Keratinocyte (primary cell): ENCODE measurements at regions not wholly inside any gene's neighbourhood (a gene's known extent, or its start where the extent isn't known, plus 50 kb on each side); places are given as distances from the start of the nearest gene placed in this dataset.

Source experiments
- DNase-seq: peaks from one replicate; pipeline ENCODE4 v3.0.0-alpha.2; 2011; ENCODE audit warnings: low read depth, missing footprints, low spot score
- FAIRE-seq: peaks from 2 replicates; lab custom pipeline; 2011; peaks lifted over from hg19 to GRCh38; lab: Jason Lieb, UNC
- H2AFZ ChIP-seq: 2 replicates; pipeline ENCODE4 v1.6.0; 2012; ENCODE audit warnings: low read length, control low read depth, inconsistent platforms; ENCODE audit not compliant: control insufficient read depth
- H3K27ac ChIP-seq: 2 replicates; pipeline ENCODE4 v1.5.1; 2011; ENCODE audit warnings: low read length; ENCODE audit not compliant: control insufficient read depth, insufficient read depth
- H3K27me3 ChIP-seq: 3 replicates; pipeline ENCODE4 v1.6.0; 2011; ENCODE audit warnings: low read length; ENCODE audit not compliant: control insufficient read depth, insufficient read depth; ENCODE audit errors: extremely low read depth
- H3K36me3 ChIP-seq, 2 experiments: 2 replicates in 1 of 2; 3 replicates in 1 of 2; pipeline ENCODE4 v1.5.1; 2011; ENCODE audit warnings: low read length in 2 of 2, mild to moderate bottlenecking in 1 of 2; ENCODE audit not compliant: control insufficient read depth in 2 of 2, insufficient read depth in 2 of 2; ENCODE audit errors: extremely low read depth in 1 of 2
- H3K4me1 ChIP-seq: 3 replicates; pipeline ENCODE4 v1.5.1; 2011; ENCODE audit warnings: low read length; ENCODE audit not compliant: control insufficient read depth, insufficient read depth; ENCODE audit errors: extremely low read depth
- H3K4me2 ChIP-seq: 3 replicates; pipeline ENCODE4 v1.6.0; 2011; ENCODE audit warnings: low read depth, low read length; ENCODE audit not compliant: control insufficient read depth, insufficient read depth; ENCODE audit errors: extremely low read depth
- H3K4me3 ChIP-seq, 3 experiments: fragments of 200-600 bp in 1 of 3; sonication (generic) in 1 of 3; 2 replicates in 2 of 3; 3 replicates in 1 of 3; pipeline ENCODE4 v1.5.1; 2011 to 2016; ENCODE audit warnings: low read length in 3 of 3, mild to moderate bottlenecking in 3 of 3, control low read depth in 2 of 3, inconsistent platforms in 1 of 3, low read depth in 1 of 3, mixed read lengths in 1 of 3, mixed run types in 1 of 3, moderate library complexity in 1 of 3; ENCODE audit not compliant: control insufficient read depth in 2 of 3, insufficient read depth in 2 of 3; ENCODE audit errors: extremely low read depth in 1 of 3
- H3K79me2 ChIP-seq: 2 replicates; pipeline ENCODE4 v1.6.0; 2012; ENCODE audit warnings: low read length; ENCODE audit not compliant: control insufficient read depth, insufficient read depth
- H3K9ac ChIP-seq: 3 replicates; pipeline ENCODE4 v1.6.0; 2011; ENCODE audit warnings: low read length; ENCODE audit not compliant: control insufficient read depth, insufficient read depth; ENCODE audit errors: extremely low read depth
- H3K9me1 ChIP-seq: 3 replicates; pipeline ENCODE4 v1.6.0; 2011; ENCODE audit warnings: low read length; ENCODE audit not compliant: control insufficient read depth, insufficient read depth; ENCODE audit errors: extremely low read depth
- H3K9me3 ChIP-seq: 2 replicates; pipeline ENCODE4 v1.5.1; 2012; ENCODE audit warnings: low read depth, low read length; ENCODE audit not compliant: control insufficient read depth
- H4K20me1 ChIP-seq: 3 replicates; pipeline ENCODE4 v1.6.0; 2011; ENCODE audit warnings: low read length; ENCODE audit not compliant: control insufficient read depth, insufficient read depth; ENCODE audit errors: extremely low read depth
- CTCF ChIP-seq, 3 experiments: IDR thresholded peaks in 1 of 3; conservative IDR thresholded peaks in 1 of 3; optimal IDR thresholded peaks in 1 of 3; 2 replicates in 2 of 3; 3 replicates in 1 of 3; pipeline versions ENCODE3 to v1.5.1; 2011; ENCODE audit warnings: low read length in 3 of 3, mild to moderate bottlenecking in 3 of 3, moderate library complexity in 2 of 3, control low read depth in 1 of 3, inconsistent platforms in 1 of 3; ENCODE audit not compliant: insufficient read depth in 2 of 3; ENCODE audit errors: extremely low read depth in 1 of 3
- EZH2 ChIP-seq: IDR thresholded peaks from one replicate; pipeline ENCODE4 v1.6.1; 2012; ENCODE audit warnings: inconsistent platforms, mild to moderate bottlenecking, low read length, moderate library complexity
- dilution Hi-C: fragments of 300-500 bp; cut with MboI; formaldehyde crosslinking; loops from one replicate; pipeline ENCODE4 v1.7.0; 2020; ENCODE audit warnings: low sequenced_read_pairs; ENCODE audit not compliant: extremely low pct_ligation_motif_present

GRCh38 chr9:129457325-129457779, 163.5 kb downstream of the C9orf50 start:
- TF ChIP-seq CTCF (optimal IDR thresholded peaks at IDR 0.05 in 1 of 3, IDR thresholded peaks at IDR 0.05 in 1 of 3, conservative IDR thresholded peaks at IDR 0.05 in 1 of 3; ENCODE audit: extremely low read depth in 1 of 3, insufficient read depth in 2 of 3, low read length in 3 of 3) (no peak), EZH2 (no peak)
- no peaks in the 10 kb centered on the region for H4K20me1 ChIP-seq
- no peak overlapping the region for H3K4me2 ChIP-seq
- FAIRE-seq (no peak), DNase-seq (no peak)
- H3K79me2 ChIP-seq: no peaks in the 10 kb centered on the region
- H3K27ac ChIP-seq: no peak overlapping the region
- no peaks in the 10 kb centered on the region for H3K9me1 ChIP-seq
- no peak overlapping the region for H3K4me3 ChIP-seq
- peaks cover 14% of the 10 kb centered on the region for H3K4me1 ChIP-seq
- no peak overlapping the region for H3K9ac ChIP-seq
- no peaks in the 10 kb centered on the region for H3K9me3 ChIP-seq
- peaks cover 8% of the 10 kb centered on the region for H3K27me3 ChIP-seq
- no peak overlapping the region for H2AFZ ChIP-seq
- no peaks in the 10 kb centered on the region for H3K36me3 ChIP-seq
- dilution Hi-C loops: no loop called here

GRCh38 chr9:129456549-129457324, 164.2 kb downstream of the C9orf50 start:
- TF ChIP-seq EZH2: no peak
- TF ChIP-seq CTCF (optimal IDR thresholded peaks at IDR 0.05 in 1 of 3, IDR thresholded peaks at IDR 0.05 in 1 of 3, conservative IDR thresholded peaks at IDR 0.05 in 1 of 3; ENCODE audit: extremely low read depth in 1 of 3, insufficient read depth in 2 of 3, low read length in 3 of 3): no peak
- no peak for FAIRE-seq
- H3K4me1 ChIP-seq: peaks cover 14% of the 10 kb centered on the region

More at GRCh38 chr9:129456549-129457324, 164.2 kb downstream of the C9orf50 start:
- Histone ChIP-seq H3K4me2 (no peak overlapping the region), H3K4me3 (no peak overlapping the region), H4K20me1 (no peaks in the 10 kb centered on the region), H3K27me3 (peaks cover 8% of the 10 kb centered on the region), H3K9ac (no peak overlapping the region), H3K9me1 (no peaks in the 10 kb centered on the region), H2AFZ (no peak overlapping the region), H3K9me3 (no peaks in the 10 kb centered on the region), H3K36me3 (no peaks in the 10 kb centered on the region), H3K79me2 (no peaks in the 10 kb centered on the region), H3K27ac (no peak overlapping the region)
- dilution Hi-C loops: no loop called here
- no peak for DNase-seq
